NOMO-1 treated with dmso at 0.1 percent for 144 hours (cell line): ENCODE measurements at regions not wholly inside any gene's neighbourhood (a gene's known extent, or its start where the extent isn't known, plus 50 kb on each side); places are given as distances from the start of the nearest gene placed in this dataset.

Experiments used
- DNase-seq: peaks from one replicate; lab custom pipeline; 2025; ENCODE audit not compliant: unreplicated experiment; lab: John Stamatoyannopoulos, UW

DNA sequence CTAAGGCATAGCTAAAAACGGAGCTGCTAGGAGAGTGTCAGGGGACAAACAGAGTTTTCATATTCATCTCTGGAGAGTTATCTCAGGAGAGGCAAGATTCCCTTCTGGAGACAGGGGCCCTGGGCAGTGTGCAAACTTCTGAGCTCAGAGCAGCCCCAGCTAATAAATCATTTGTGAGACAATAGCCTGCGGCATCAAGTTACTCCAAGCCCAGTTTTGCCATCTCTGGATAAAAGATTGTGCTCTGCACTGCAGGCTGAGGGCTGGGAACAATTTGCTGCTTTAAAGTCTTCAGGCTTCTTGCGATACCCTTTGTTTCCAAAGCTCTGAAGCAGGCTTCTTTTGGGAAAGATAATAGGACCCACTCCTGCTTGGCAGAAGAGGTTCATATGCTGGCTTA lies 164.3 kb upstream of the BRINP1 start:
- no peak for DNase-seq

DNA sequence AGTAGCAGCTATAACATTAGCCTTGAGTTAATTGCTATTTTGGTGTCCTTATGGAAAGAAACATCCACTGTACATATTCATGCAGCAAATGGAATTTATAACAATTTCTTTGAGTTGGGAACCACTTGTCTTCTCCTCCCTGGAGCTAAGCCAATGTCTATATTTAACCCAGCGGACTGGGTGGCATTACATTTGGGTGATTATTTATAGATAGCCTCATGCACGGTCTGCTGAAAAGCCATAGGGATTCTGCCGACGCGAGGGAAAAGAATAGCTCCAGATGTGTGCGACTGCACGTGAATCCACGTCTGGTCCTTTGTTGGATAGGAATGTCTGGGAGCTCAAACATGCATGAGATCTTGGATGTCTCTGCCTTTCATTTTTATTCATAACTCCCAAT lies 157.5 kb upstream of the BRINP1 start:
- no peak for DNase-seq

DNA sequence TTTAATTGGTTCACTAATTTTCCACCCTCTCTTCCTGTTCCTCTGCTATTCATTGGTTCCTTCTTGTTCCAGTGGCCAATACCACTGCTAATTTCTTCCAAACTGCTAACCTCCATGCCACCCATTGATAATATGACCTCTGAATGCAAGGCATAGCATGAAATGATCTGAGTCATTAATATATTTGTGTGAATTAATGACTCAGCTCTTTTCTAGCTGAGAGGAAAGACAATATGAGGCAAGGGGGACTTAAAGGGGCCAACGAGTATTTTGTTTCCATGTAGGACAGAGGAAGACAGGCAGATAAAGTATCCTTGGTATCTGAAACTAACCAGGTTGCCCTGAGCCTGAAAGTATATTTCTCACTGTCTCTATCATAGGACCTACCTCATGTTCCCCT lies 154.3 kb upstream of the BRINP1 start:
- DNase-seq = no peak

- DNase-seq = no peak
Observed at GRCh38 chr9:119522381-119522780, 153.1 kb upstream of the BRINP1 start.

- DNase-seq = no peak
Observed at GRCh38 chr9:119509291-119509905, 140.2 kb upstream of the BRINP1 start.

DNA sequence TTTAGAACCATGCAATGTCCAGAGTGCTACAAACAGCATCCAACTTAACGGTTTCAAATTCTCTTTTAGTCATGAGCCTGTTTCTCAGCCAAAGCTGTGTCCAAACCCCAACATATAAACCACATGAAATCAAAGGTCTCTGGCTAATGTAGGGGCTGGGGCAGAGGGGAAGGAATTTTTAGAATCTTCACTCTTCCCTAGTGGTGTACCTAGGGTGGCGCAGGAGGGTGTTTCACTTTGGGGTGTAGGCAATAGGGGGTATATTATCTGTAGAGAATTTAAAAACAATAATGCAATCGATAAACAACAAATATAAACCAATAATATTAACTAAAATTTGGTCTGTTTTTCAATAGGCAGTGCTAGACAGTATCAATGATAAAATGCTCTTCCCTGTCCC lies 132.1 kb upstream of the BRINP1 start:
- DNase-seq = no peak

DNA sequence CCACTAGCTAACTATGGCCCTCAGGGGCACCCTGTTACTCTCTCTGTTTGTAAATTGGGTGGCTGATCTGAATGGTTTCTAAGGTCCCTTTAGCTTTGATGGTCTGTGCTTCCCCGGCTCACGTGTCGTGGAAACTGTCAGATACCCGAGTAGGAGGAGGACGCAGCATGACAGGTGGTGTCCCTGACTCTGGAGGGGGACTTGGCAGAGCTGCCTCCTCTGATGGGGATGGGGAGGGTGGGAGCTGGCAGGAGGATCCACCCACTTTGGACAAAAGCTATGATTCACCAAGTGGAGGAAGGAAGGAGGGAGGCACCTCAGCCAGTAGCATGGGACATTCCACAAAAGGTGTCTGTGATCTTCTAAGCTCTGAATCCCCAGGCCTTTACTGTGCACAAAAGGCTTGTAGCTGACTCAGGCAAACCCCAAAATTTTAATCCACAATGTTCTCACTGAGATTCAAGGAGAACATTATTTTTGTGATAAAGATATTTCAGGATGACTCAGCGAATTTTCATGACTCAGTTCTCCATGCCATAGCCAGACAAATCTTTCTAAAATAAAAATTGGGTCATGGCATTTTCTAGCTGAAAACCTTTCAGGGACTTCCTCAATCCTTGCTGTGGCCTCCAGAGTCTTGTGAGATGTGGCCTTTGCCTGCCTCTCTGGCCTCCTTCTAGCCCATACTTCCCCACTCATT lies 131.0 kb upstream of the BRINP1 start:
- DNase-seq = no peak

- DNase-seq = no peak
Observed at GRCh38 chr9:119487118-119487827, 118.0 kb upstream of the BRINP1 start.

GRCh38 chr9:119483153-119483552 lies 113.9 kb upstream of the BRINP1 start:
- DNase-seq = no peak

- DNase-seq = no peak
Observed at GRCh38 chr9:119477197-119477596, 108.0 kb upstream of the BRINP1 start.

DNA sequence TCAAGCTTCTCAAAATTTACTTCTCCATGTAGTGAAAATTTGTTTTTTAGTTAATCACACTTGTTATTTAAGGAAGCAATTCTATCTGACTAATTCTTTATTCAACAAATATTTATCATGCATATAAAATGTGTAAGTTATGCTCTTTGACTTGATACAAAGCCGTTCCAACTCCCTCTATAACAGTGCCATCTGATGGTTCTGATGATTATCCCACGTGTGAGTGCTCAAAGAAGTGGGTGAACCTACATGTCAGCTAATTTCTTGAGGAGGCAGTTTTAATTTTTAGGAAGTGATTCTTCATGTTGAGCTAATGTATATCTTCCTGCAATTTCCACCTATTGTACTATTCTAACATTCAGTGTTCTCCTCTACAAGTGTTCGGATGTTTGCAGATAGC lies 88.8 kb upstream of the BRINP1 start:
- no peak for DNase-seq

GRCh38 chr9:119453980-119454379 lies 84.7 kb upstream of the BRINP1 start:
- DNase-seq = no peak

DNA sequence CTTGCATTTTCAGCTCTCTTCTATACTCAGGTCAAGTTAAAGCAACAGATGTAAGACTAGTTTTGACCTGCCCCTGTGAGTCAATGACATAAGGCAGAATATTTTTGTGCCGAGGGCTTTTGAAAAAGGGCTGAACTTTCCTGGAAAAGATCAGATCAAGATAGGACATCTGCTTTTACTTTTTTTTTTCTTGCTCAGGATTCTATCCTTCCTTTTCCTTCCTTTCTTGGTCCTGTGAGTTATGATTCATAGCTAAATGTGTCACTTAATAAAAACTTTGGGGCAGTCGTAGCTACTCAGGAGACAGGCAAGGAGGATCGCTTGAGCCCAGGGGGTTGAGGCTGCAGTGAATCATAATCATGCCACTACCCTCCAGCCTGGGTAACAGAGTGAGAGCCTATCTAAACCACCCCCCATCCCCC lies 84.3 kb upstream of the BRINP1 start:
- DNase-seq = no peak

DNA sequence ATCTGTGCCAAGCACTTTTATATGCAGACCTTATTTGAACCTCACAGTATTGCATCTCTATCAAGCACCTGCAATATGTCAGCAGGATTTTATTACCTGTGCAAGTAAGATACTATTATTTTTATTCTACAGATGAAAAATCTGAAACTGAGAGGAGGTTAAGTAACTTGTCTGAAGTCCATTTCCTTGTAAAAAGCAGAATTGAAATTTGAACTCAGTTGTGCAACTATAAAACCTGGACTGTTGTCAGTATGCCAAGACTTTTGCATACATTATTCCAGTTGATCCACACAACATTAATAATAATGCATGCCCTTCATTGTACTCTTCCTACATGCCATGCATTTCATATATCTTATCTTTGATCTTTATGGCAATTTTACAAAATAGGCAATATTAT lies 82.2 kb upstream of the BRINP1 start:
- no peak for DNase-seq

DNA sequence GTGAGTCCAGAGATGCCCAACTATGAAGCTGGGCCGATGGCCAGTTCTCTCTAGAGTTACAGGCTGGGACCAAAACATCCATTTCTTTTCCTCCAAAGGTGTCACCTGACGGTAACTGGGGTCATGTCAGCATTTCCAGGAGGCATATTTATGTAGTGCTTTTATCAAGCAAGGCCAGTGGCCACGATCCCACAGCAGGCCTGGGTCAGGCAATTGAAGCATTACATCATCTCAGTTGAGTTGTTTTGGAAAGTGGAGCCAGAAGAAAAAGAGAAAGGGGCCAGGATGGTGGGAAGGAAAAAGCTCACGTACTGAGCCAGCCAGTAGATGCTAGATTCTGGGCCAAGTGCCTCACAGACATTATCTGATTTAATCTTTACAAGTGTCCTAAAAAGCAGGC lies 73.9 kb upstream of the BRINP1 start:
- DNase-seq = no peak

DNA sequence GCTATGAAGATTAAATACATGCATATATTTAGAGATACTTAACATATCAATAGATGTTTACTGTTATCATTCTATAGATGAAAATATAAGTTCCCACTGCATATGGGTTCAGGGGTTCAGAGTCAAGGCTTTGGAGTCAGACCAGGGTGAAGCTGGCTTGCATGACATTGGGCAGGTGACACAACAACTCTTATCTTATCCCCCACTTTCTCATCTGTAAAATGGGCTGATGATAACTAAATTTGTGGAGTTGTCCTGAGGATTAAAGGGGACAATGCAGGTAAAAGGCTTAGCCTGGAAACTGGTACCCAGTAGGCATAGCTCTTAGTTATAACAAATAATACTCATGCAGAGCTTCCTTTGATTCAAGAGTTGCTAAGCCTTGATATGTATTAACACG lies 72.6 kb upstream of the BRINP1 start:
- DNase-seq = no peak

DNA sequence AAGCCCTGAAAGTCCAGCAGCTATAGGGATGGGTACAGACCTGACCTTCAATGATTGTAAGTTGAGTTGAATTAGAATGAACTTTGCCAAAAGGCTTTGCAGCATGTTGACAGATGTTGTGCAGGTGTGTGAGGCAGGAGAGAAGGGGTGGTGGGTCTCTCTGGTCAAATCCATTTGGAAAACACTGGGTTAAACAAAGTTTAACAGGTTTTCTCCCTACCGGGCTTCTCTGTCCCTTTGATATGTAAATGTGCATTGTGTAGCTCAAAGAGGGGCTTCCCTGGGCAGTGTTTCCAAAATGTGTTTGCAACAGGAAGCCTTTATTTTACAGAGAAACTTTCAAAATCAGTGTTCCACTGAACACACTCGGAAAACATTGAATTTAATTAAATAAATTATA lies 72.1 kb upstream of the BRINP1 start:
- DNase-seq = no peak

DNA sequence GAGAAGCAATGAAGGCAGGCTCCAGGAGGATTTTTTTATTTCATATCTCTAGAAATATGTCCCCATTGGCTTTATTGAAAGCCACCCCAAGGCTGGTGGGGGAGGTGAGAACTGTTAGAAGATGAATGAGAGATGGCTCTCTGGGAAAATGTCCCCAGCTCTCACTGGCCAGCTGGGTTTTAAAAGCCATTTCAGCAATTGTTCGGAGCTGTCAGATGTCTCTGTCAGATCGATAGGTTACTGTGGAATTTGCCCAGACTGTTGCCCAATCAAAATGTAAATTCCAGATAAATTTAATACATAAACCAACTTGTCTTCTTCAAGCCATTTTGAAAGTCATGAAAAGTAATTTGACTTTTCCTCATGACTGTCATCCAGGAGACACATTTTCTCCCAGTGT lies 67.0 kb upstream of the BRINP1 start:
- no peak for DNase-seq

DNA sequence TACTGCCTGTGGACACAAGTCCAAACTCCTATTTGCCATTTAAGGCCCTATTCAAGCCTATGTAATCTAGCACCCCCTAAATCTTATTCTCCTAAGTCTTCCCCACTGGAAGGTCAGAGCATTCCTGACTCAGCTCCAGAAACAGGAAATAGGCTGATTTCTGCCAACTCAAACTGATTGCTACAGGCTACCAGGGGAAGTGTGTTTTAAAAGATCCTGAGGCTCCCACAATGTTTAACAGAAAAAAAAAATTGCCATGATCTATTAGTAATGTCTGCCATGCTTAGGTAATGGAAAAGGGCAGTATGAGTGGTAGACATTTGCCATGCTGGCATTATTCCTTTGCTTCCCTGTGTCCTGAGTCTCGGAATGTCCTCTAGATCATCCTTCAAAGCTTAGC lies 65.8 kb upstream of the BRINP1 start:
- DNase-seq = no peak

DNA sequence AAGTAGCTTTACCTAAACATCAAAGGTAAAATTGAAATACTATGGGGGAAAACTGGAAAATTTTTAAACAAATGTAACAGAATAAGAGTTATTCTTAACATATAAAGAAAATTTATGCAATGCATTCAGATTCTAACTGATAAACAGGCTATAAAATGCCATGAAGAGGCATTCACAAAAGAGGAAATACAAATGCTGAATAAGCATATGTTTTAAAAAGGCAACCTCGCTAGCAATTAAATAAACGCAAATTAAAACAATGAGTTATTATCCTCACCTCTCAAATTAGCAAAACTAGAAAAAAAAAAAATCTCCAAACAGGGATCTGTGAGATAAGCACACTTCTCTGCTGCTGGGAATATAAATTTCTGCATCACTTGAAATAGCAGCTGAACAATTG lies 63.2 kb upstream of the BRINP1 start:
- no peak for DNase-seq

- no peak for DNase-seq
Observed at GRCh38 chr9:119429302-119429701, 60.1 kb upstream of the BRINP1 start.

GRCh38 chr9:119420231-119420630 lies 51.0 kb upstream of the BRINP1 start:
- DNase-seq = no peak
